ENCODE measurements at regions not wholly inside any gene's neighbourhood (a gene's known extent, or its start where the extent isn't known, plus 50 kb on each side); places are given as distances from the start of the nearest gene placed in this dataset.

GRCh38 chr2:67628892-67629291 lies 231.8 kb downstream of the ETAA1 start:
- no peak for TF ChIP-seq CTCF (IDR thresholded peaks at IDR 0.05; ENCODE audit: control insufficient read depth, insufficient read depth, low read depth, low read length, missing control alignments)
- no peak for DNase-seq (ENCODE audit: low read depth)
- no peak overlapping the region for H3K4me3 ChIP-seq (ENCODE audit: control insufficient read depth, low read depth, low read length)

GRCh38 chr2:67631483-67631882 lies 234.3 kb downstream of the ETAA1 start:
- H3K4me3 ChIP-seq (ENCODE audit: control insufficient read depth, low read depth, low read length) = no peak overlapping the region
- no peak for TF ChIP-seq CTCF (IDR thresholded peaks at IDR 0.05; ENCODE audit: control insufficient read depth, insufficient read depth, low read depth, low read length, missing control alignments)
- no peak for DNase-seq (ENCODE audit: low read depth)

GRCh38 chr2:67633212-67633856 lies 236.2 kb downstream of the ETAA1 start:
- TF ChIP-seq CTCF (IDR thresholded peaks at IDR 0.05; ENCODE audit: control insufficient read depth, insufficient read depth, low read depth, low read length, missing control alignments) = no peak
- DNase-seq (ENCODE audit: low read depth) = no peak

GRCh38 chr2:67638146-67638545 lies 241.0 kb downstream of the ETAA1 start:
- no peak overlapping the region for H3K4me3 ChIP-seq (ENCODE audit: control insufficient read depth, low read depth, low read length)
- TF ChIP-seq CTCF (IDR thresholded peaks at IDR 0.05; ENCODE audit: control insufficient read depth, insufficient read depth, low read depth, low read length, missing control alignments) = no peak
- no peak for DNase-seq (ENCODE audit: low read depth)

More at GRCh38 chr2:67633212-67633856, 236.2 kb downstream of the ETAA1 start:
- no peak overlapping the region for H3K4me3 ChIP-seq (ENCODE audit: control insufficient read depth, low read depth, low read length)

- H3K4me3 ChIP-seq (ENCODE audit: control insufficient read depth, low read depth, low read length) = no peak overlapping the region
- TF ChIP-seq CTCF (IDR thresholded peaks at IDR 0.05; ENCODE audit: control insufficient read depth, insufficient read depth, low read depth, low read length, missing control alignments) = no peak
- DNase-seq (ENCODE audit: low read depth) = no peak
Observed at GRCh38 chr2:67641312-67642045, 244.3 kb downstream of the ETAA1 start.

GRCh38 chr2:67642046-67642382 lies 244.9 kb downstream of the ETAA1 start:
- no peak for TF ChIP-seq CTCF (IDR thresholded peaks at IDR 0.05; ENCODE audit: control insufficient read depth, insufficient read depth, low read depth, low read length, missing control alignments)
- no peak overlapping the region for H3K4me3 ChIP-seq (ENCODE audit: control insufficient read depth, low read depth, low read length)
- no peak for DNase-seq (ENCODE audit: low read depth)
